ENCODE measurements at regions not wholly inside any gene's neighbourhood (a gene's known extent, or its start where the extent isn't known, plus 50 kb on each side); places are given as distances from the start of the nearest gene placed in this dataset.

- FAIRE-seq, result no peak
- intact Hi-C loops (cut with micrococcal nuclease), result no loop called here
- no peak overlapping the region for H3K9ac ChIP-seq (replicated peaks; ENCODE audit: extremely low read depth, insufficient read depth, low read length)
- no peaks in the 10 kb centered on the region for H3K79me2 ChIP-seq (ENCODE audit: control insufficient read depth, insufficient read depth, low read length)
- POLR2A ChIA-PET, result no interaction called here
- TF ChIP-seq GATA2 (IDR thresholded peaks at IDR 0.05; ENCODE audit: insufficient read depth, insufficient read length, low read depth, low read length) (no peak), MAX (IDR thresholded peaks at IDR 0.05; ENCODE audit: insufficient read depth, insufficient read length) (no peak), EZH2 (IDR thresholded peaks at IDR 0.05; ENCODE audit: borderline replicate concordance, low read depth, low read length, severe bottlenecking) (no peak)
- H3K36me3 ChIP-seq (ENCODE audit: control insufficient read depth in 2 of 2, extremely low read depth in 1 of 2, insufficient read depth in 2 of 2, low read length in 2 of 2), result no peaks in the 10 kb centered on the region
- DNase-seq (ENCODE audit: low read depth, low spot score), result no peak
- no peak overlapping the region for H2AFZ ChIP-seq (ENCODE audit: low read depth, low read length)
- H3K4me3 ChIP-seq (replicated peaks in 1 of 3; ENCODE audit: insufficient read depth in 1 of 3, low read depth in 1 of 3, low read length in 3 of 3), result no peak overlapping the region
- no peaks in the 10 kb centered on the region for H3K4me1 ChIP-seq (ENCODE audit: control insufficient read depth, extremely low read depth, insufficient read depth, low read length)
- no peak overlapping the region for H3K4me2 ChIP-seq (ENCODE audit: insufficient read depth, low read length)
- no peaks in the 10 kb centered on the region for H3K9me3 ChIP-seq (replicated peaks; ENCODE audit: control insufficient read depth, insufficient read depth, low read length)
- H4K20me1 ChIP-seq (replicated peaks; ENCODE audit: control insufficient read depth, extremely low read depth, insufficient read depth, low read length), result no peaks in the 10 kb centered on the region
- no peaks in the 10 kb centered on the region for H3K9me1 ChIP-seq (replicated peaks; ENCODE audit: control insufficient read depth, extremely low read depth, insufficient read depth, low read length)
- dilution Hi-C loops (cut with MboI; ENCODE audit: extremely low pct_ligation_motif_present, low sequenced_read_pairs), result no loop called here
- no peaks in the 10 kb centered on the region for H3K27me3 ChIP-seq (ENCODE audit: control insufficient read depth in 2 of 2, insufficient read depth in 2 of 2, low read length in 2 of 2)
- CTCF ChIA-PET, result no interaction called here
- no peak overlapping the region for H3K27ac ChIP-seq (ENCODE audit: insufficient read depth, low read depth, low read length)
- BruUV-seq (replicated peaks), result no TSS peak
Observed at GRCh38 chr10:123449234-123449962, 216.8 kb upstream of the GPR26 start.

- ChIA-PET POLR2A (no interaction called here), CTCF (interaction anchor here (1.2 kb wide), 1 partner anchor 23 kb away, joined by 3 read pairs; no protein-coding TSS in a partner anchor)
- no peak overlapping the region for H2AFZ ChIP-seq (ENCODE audit: low read depth, low read length)
- intact Hi-C loops (cut with micrococcal nuclease), result no loop called here
- H3K4me3 ChIP-seq (replicated peaks in 1 of 3; ENCODE audit: insufficient read depth in 1 of 3, low read depth in 1 of 3, low read length in 3 of 3), result no peak overlapping the region
- no peak for DNase-seq (ENCODE audit: low read depth, low spot score)
- H3K9me3 ChIP-seq (replicated peaks; ENCODE audit: control insufficient read depth, insufficient read depth, low read length), result no peaks in the 10 kb centered on the region
- H3K27me3 ChIP-seq (ENCODE audit: control insufficient read depth in 2 of 2, insufficient read depth in 2 of 2, low read length in 2 of 2), result no peaks in the 10 kb centered on the region
- no peak overlapping the region for H3K27ac ChIP-seq (ENCODE audit: insufficient read depth, low read depth, low read length)
- H3K79me2 ChIP-seq (ENCODE audit: control insufficient read depth, insufficient read depth, low read length), result no peaks in the 10 kb centered on the region
- H3K9me1 ChIP-seq (replicated peaks; ENCODE audit: control insufficient read depth, extremely low read depth, insufficient read depth, low read length), result no peaks in the 10 kb centered on the region
- no peak for TF ChIP-seq GATA2 (IDR thresholded peaks at IDR 0.05; ENCODE audit: insufficient read depth, insufficient read length, low read depth, low read length)
- no peak for TF ChIP-seq POLR2AphosphoS5 (IDR thresholded peaks at IDR 0.05; ENCODE audit: insufficient read depth, low read depth, low read length)
- TF ChIP-seq MYC (IDR thresholded peaks at IDR 0.05; ENCODE audit: low read depth, low read length), result no peak
- TF ChIP-seq POLR2A (IDR thresholded peaks at IDR 0.05; ENCODE audit: low read depth, low read length), result no peak
- TF ChIP-seq CTCF (IDR thresholded peaks at IDR 0.05; ENCODE audit: extremely low read depth in 1 of 2, insufficient read depth in 1 of 2, low read depth in 1 of 2, low read length in 2 of 2), result no peak
- no peak for TF ChIP-seq MAX (IDR thresholded peaks at IDR 0.05; ENCODE audit: insufficient read depth, insufficient read length)
- TF ChIP-seq EZH2 (IDR thresholded peaks at IDR 0.05; ENCODE audit: borderline replicate concordance, low read depth, low read length, severe bottlenecking), result no peak
- TF ChIP-seq JUN (IDR thresholded peaks at IDR 0.05; ENCODE audit: borderline replicate concordance, insufficient read depth, insufficient read length, low read depth), result no peak
- TF ChIP-seq FOS (IDR thresholded peaks at IDR 0.05; ENCODE audit: borderline replicate concordance, insufficient read depth, low read length), result no peak
- no peaks in the 10 kb centered on the region for H4K20me1 ChIP-seq (replicated peaks; ENCODE audit: control insufficient read depth, extremely low read depth, insufficient read depth, low read length)
- no peak overlapping the region for H3K9ac ChIP-seq (replicated peaks; ENCODE audit: extremely low read depth, insufficient read depth, low read length)
- H3K36me3 ChIP-seq (ENCODE audit: control insufficient read depth in 2 of 2, extremely low read depth in 1 of 2, insufficient read depth in 2 of 2, low read length in 2 of 2), result no peaks in the 10 kb centered on the region
- dilution Hi-C loops (cut with MboI; ENCODE audit: extremely low pct_ligation_motif_present, low sequenced_read_pairs), result no loop called here
- H3K4me2 ChIP-seq (ENCODE audit: insufficient read depth, low read length), result no peak overlapping the region
- no TSS peak for BruUV-seq (replicated peaks)
- FAIRE-seq, result no peak
- no peaks in the 10 kb centered on the region for H3K4me1 ChIP-seq (ENCODE audit: control insufficient read depth, extremely low read depth, insufficient read depth, low read length)
Observed at GRCh38 chr10:123450956-123451605, 215.1 kb upstream of the GPR26 start.
